ENCODE measurements at regions not wholly inside any gene's neighbourhood (a gene's known extent, or its start where the extent isn't known, plus 50 kb on each side); places are given as distances from the start of the nearest gene placed in this dataset.
A peak's percentile ranks its signal among the peaks of the same experiment; 100 is the strongest.

DNA sequence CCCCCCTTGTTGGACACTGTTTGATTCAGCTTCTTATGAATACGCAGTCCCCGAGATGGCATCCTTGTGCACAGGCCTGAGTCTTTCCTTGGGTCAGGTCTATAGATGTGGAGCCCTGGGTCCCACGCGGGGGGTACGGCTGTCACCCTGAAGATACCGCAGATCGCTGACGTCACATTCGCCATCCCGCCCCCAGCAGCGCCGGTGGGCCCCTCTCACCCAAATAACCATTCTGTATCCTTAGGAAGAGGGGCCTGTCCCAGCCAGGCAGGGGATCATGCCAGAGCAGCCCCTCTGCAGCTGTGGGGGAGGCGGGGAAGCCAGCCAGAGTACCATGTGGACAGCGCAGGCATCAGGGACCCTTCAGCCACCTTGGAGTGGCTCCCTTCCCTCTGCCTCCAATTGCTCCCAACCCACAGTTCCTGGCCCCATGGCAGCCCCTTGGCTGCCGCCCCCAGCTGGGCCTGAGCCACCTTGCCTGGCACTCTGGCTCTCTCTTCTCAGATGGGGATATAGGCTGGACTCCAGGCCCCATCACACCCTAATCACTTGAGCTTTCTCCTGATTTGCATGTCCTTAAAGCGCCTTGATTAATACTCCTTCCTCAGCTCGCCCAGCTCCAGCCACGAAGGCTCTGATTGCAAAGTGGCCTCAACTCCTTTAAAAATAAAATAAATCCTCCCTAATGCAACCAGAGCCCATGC lies 189.8 kb downstream of the C9orf50 start:
- Histone ChIP-seq H3K36me3 (ENCODE audit: control insufficient read depth, insufficient read depth, low read length) (no peaks in the 10 kb centered on the region), H2BK15ac (ENCODE audit: low read depth, low read length) (no peak overlapping the region), H3K4ac (ENCODE audit: low read depth, low read length) (no peak overlapping the region), H3K23ac (ENCODE audit: low read depth, low read length) (no peak overlapping the region), H3K9me1 (ENCODE audit: insufficient read depth, low read length) (no peaks in the 10 kb centered on the region), H3K27ac (ENCODE audit: insufficient read depth, low read length) (no peak overlapping the region), H3K4me2 (ENCODE audit: low read depth, low read length) (no peak overlapping the region), H3K4me1 (ENCODE audit: control insufficient read depth, insufficient read depth, low read length) (no peaks in the 10 kb centered on the region; the same call in 1 of the 2 replicates), H3K14ac (replicated peaks; ENCODE audit: low read depth, low read length) (no peak overlapping the region), H4K8ac (ENCODE audit: low read depth in 2 of 2, low read length in 2 of 2) (no peak overlapping the region), H3K9ac (ENCODE audit: low read depth, low read length) (no peak overlapping the region), H4K5ac (ENCODE audit: low read depth, low read length) (no peak overlapping the region), H2BK5ac (ENCODE audit: low read depth, low read length, poor library complexity, severe bottlenecking) (no peak overlapping the region), H3K4me3 (ENCODE audit: insufficient read depth, low read depth, low read length) (no peak overlapping the region), H3K27me3 (ENCODE audit: control insufficient read depth, insufficient read depth, low read length) (peaks cover 1% of the 10 kb centered on the region; the same call in 1 of the 2 replicates), H2BK20ac (ENCODE audit: low read depth, low read length) (no peak overlapping the region), H4K20me1 (ENCODE audit: insufficient read depth, low read length) (no peaks in the 10 kb centered on the region), H3K79me1 (ENCODE audit: low read depth in 1 of 2, low read length in 2 of 2) (no peaks in the 10 kb centered on the region), H2BK120ac (ENCODE audit: low read depth, low read length) (no peak overlapping the region), H3K56ac (ENCODE audit: extremely low read depth, insufficient read depth, low read length) (no peak overlapping the region), H3K9me3 (ENCODE audit: control insufficient read depth, insufficient read depth, low read length) (peaks cover 5% of the 10 kb centered on the region), H2AFZ (replicated peaks; ENCODE audit: low read length, poor library complexity) (no peak overlapping the region), H2AK5ac (ENCODE audit: low read depth, low read length) (no peak overlapping the region), H2AK9ac (replicated peaks; ENCODE audit: low read depth, low read length, poor library complexity) (peak overlapping the region; percentile 23), H3K18ac (ENCODE audit: low read depth, low read length) (no peak overlapping the region), H4K91ac (ENCODE audit: insufficient read depth, low read depth, low read length) (no peak overlapping the region)
- intact Hi-C loops (cut with micrococcal nuclease) (no loop called here), in situ Hi-C loops (cut with MboI; ENCODE audit: low sequenced_read_pairs) (no loop called here), dilution Hi-C loops (cut with HindIII; ENCODE audit: low sequenced_read_pairs, unreplicated experiment) (no loop called here)
- no TSS peak for BruUV-seq (replicated peaks)
- 78% methylated on average over 5 of the region's 18 CpGs; no CpG with 5 or more reads in 1 of the 2 experiments for WGBS, 2 experiments (ENCODE audit: extremely low coverage in 2 of 2, insufficient read length in 1 of 2)
- ATAC-seq (ENCODE audit: low read depth) (no peak), DNase-seq (no peak)
- CTCF ChIA-PET, result no interaction called here
- TF ChIP-seq CHD1 (IDR thresholded peaks at IDR 0.05; ENCODE audit: low read depth, low read length), result no peak
- no peak for TF ChIP-seq ELK1 (IDR thresholded peaks at IDR 0.05; ENCODE audit: borderline replicate concordance, low read depth, low read length)
- no peak for TF ChIP-seq FOS (IDR thresholded peaks at IDR 0.05; ENCODE audit: low read depth, low read length)
- POLR2A ChIA-PET (ENCODE audit: unreplicated experiment), result no interaction called here
